ENCODE measurements at regions not wholly inside any gene's neighbourhood (a gene's known extent, or its start where the extent isn't known, plus 50 kb on each side); places are given as distances from the start of the nearest gene placed in this dataset.

GRCh38 chr20:43799150-43799711, 72.4 kb upstream of the GTSF1L start:
- no peak for DNase-seq

DNA sequence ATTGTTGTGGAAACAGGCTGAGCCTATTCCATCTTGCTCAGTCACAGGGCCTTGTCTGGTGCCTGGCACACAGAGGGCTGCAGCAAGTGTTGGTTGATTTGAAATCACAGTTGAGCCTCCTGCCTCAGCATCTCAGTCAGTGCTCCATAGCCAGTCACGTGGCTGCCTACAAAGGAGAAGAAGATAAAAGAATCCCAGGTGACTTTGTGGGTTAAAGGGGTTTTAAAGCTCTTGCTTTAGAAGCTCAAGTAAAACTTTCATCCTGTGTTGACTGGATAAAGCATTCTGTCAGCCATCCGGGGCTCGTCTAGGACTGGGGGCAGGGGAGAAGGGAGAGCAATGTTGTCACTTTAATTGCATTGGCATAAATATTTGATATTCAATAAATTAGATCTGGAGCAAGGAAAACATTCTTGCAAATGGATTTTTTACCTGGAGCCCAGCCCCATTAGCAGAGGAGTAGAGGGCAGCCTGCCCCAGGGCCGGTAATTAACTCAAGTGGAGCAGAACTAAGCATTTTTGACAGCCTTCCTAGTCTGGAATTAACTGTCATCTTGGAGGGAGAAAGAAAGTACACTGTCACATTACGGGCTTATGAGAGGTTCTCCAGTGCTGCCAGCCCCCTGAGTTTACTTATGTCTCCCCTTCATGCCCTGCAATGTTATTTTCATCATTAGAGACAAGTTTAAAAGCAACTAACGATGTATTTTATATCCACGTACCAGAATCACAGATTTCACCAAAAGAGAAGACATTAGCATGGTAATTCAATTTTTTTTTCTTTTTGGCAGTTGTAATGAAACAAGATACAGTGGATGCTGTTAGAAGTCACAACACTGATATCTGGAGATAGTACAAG, 71.7 kb upstream of the GTSF1L start:
- DNase-seq, result no peak

DNA sequence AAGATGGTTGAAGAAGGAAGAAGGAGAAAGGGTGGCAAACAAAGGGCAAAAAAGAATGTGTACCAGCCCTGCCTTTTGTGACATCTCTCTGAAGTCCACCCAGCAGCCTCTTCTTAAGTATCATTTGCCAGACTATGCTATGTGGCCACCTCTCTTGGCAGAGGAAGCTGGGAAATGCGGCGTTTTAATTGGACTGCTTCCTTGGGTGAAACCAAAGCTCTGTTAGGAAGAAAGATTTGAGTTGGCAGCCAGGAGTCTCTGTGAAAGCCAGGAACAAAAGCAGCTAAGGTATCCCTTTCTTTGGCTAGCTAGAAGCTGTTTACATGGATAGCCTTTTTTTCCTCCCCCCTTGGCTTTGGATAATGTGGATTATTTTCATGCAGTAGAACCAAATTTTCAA, 67.5 kb upstream of the GTSF1L start:
- no peak for DNase-seq

DNA sequence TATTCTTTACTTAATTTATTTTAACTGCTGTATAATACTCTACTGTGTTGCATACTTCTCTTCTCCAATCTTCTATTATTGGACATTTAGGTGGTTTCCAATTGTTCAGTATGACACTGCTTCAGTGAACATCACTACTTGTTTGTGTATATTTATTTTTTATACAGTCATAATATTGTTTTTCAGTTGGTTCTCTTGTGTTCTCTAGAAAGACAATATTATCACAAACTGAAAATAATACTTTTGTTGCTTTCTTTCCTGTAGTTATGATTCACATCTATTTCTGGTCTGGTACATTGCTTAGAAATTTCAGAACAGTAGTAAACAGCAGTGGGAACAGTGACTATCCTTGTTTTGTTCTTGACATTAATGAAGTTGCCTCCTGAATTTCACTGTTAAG, 62.8 kb upstream of the GTSF1L start:
- no peak for DNase-seq

GRCh38 chr20:43787937-43788336, 61.1 kb upstream of the GTSF1L start:
- no peak for DNase-seq

DNA sequence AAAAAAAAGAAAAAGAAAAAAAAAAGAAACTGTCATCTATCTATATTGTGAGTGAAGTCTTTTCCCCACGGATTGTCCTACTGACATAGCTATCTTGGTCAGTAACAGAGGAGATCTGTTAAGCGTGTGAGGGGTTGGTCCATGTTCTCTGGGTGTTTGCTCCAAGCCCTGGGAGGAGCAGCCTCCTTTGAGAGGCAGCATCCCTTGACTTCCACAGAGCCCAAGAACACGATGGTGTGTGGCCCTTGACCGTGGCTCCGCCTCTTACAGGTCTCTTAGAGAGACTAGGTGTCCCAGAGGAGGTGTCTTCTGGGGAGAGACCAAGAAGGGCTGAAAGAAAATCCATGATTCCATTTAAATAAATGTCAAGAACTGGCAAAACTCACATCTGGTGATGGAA, 60.1 kb upstream of the GTSF1L start:
- DNase-seq, result no peak

- no peak for DNase-seq
These were observed 54.4 kb upstream of the GTSF1L start for GRCh38 chr20:43781215-43781614.

DNA sequence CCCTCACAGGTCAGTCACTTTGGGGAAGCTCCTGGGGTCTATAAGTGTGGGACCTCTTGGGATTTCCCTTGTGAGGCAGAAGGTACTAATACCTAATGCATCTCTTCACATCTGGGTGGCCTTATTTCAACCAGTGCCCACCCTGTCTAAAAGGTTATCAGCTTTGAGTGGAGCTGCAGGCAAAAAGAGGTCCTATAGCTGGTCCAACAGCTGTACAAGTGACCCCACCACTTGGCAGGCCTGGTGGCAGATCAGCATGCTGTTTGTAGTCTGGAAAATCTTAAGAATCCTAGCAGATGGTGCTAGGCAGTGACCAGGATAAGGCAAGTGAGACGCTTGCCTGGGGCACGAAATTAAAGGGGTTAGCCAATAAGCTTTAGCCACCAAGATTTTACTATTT, 51.6 kb upstream of the GTSF1L start:
- no peak for DNase-seq

DNA sequence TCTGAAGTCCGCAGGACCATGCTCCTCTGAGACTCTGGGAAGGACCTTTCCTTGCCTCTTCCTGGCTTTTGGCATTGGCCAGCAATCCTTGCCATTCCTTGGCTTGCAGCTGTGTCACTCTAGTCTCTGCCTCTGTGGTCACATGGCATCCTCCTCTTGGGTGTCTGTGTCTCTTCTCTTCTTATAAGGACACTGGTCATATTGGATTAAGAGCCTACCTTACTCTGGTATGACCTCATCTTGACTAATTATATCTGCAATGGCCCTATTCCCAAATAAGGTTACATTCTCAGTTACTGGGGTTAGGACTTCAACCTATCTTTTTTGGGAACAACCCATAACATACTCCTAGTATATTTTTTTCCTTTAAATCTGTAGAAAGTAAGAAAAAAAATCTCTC, 49.9 kb upstream of the GTSF1L start:
- peak; percentile 9 for DNase-seq

All from activated effector memory CD4-positive, alpha-beta T cell treated with anti-CD3 and anti-CD28 coated beads, Interleukin-2, amount 50 U/mL, for 16 hours (primary cell).